Neural cell (in vitro differentiated cells): ENCODE measurements at regions not wholly inside any gene's neighbourhood (a gene's known extent, or its start where the extent isn't known, plus 50 kb on each side); places are given as distances from the start of the nearest gene placed in this dataset.

ENCODE experiments used
- CTCF ChIP-seq: fragments of 450-650 bp; IDR thresholded peaks from 2 replicates; pipeline ENCODE4 v1.5.1; 2014; ENCODE audit warnings: antibody characterized with exemption, mild to moderate bottlenecking, moderate library complexity; ENCODE audit not compliant: poor library complexity, severe bottlenecking
- EP300 ChIP-seq: fragments of 450-650 bp; conservative IDR thresholded peaks from 2 replicates; pipeline ENCODE4 v1.6.1; 2014; ENCODE audit warnings: antibody characterized with exemption, mild to moderate bottlenecking, moderate library complexity; ENCODE audit not compliant: poor library complexity, severe bottlenecking
- POLR2AphosphoS5 ChIP-seq: IDR thresholded peaks from 2 replicates; pipeline ENCODE4 v1.6.1; 2012
- TF ChIP-seq, protein P1 (sequence below): IDR thresholded peaks from 2 replicates; pipeline ENCODE4 v1.6.1; 2012; ENCODE audit warnings: borderline replicate concordance

- TF ChIP-seq CTCF (no peak), EP300 (no peak), POLR2AphosphoS5 (no peak)
- TF ChIP-seq, protein P1, sequence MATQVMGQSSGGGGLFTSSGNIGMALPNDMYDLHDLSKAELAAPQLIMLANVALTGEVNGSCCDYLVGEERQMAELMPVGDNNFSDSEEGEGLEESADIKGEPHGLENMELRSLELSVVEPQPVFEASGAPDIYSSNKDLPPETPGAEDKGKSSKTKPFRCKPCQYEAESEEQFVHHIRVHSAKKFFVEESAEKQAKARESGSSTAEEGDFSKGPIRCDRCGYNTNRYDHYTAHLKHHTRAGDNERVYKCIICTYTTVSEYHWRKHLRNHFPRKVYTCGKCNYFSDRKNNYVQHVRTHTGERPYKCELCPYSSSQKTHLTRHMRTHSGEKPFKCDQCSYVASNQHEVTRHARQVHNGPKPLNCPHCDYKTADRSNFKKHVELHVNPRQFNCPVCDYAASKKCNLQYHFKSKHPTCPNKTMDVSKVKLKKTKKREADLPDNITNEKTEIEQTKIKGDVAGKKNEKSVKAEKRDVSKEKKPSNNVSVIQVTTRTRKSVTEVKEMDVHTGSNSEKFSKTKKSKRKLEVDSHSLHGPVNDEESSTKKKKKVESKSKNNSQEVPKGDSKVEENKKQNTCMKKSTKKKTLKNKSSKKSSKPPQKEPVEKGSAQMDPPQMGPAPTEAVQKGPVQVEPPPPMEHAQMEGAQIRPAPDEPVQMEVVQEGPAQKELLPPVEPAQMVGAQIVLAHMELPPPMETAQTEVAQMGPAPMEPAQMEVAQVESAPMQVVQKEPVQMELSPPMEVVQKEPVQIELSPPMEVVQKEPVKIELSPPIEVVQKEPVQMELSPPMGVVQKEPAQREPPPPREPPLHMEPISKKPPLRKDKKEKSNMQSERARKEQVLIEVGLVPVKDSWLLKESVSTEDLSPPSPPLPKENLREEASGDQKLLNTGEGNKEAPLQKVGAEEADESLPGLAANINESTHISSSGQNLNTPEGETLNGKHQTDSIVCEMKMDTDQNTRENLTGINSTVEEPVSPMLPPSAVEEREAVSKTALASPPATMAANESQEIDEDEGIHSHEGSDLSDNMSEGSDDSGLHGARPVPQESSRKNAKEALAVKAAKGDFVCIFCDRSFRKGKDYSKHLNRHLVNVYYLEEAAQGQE = no peak
Measured at GRCh38 chr12:83622205-83622604, 935.5 kb downstream of the TMTC2 start.
